SK-N-SH treated with all-trans-retinoic acid at 6 μM for 48 hours (cell line): ENCODE measurements at regions not wholly inside any gene's neighbourhood (a gene's known extent, or its start where the extent isn't known, plus 50 kb on each side); places are given as distances from the start of the nearest gene placed in this dataset.

Experiments used
- ARNTL ChIP-seq: fragments of 450-650 bp; formaldehyde crosslinking; IDR thresholded peaks from 2 replicates; pipeline ENCODE4 v1.5.0; 2020; ENCODE audit warnings: low read depth, mild to moderate bottlenecking, moderate library complexity, borderline replicate concordance
- CSRNP3 ChIP-seq: fragments of 250-450 bp; sonication (Bioruptor Pico); IDR thresholded peaks from 2 replicates; pipeline ENCODE4 v1.5.1; 2021; ENCODE audit warnings: mild to moderate bottlenecking, moderate library complexity
- GLIS3 ChIP-seq: fragments of 250-450 bp; sonication (Bioruptor Pico); IDR thresholded peaks from 2 replicates; pipeline ENCODE4 v1.5.0; 2020; ENCODE audit warnings: mild to moderate bottlenecking, moderate library complexity
- OSR1 ChIP-seq: fragments of 250-450 bp; sonication (Bioruptor Pico); IDR thresholded peaks from 2 replicates; pipeline ENCODE4 v1.8.0; 2022; ENCODE audit warnings: moderate library complexity, mild to moderate bottlenecking, inconsistent platforms
- PATZ1 ChIP-seq: fragments of 250-450 bp; sonication (Bioruptor Pico); IDR thresholded peaks from 2 replicates; pipeline ENCODE4 v1.8.0; 2020; ENCODE audit warnings: mild to moderate bottlenecking, moderate library complexity, borderline replicate concordance
- POU6F1 ChIP-seq: fragments of 250-450 bp; sonication (Bioruptor Pico); IDR thresholded peaks from 2 replicates; pipeline ENCODE4 v1.8.0; 2021; ENCODE audit warnings: low read depth, mild to moderate bottlenecking, moderate library complexity, borderline replicate concordance
- RARB ChIP-seq: fragments of 250-450 bp; sonication (Bioruptor Pico); IDR thresholded peaks from 2 replicates; pipeline ENCODE4 v1.8.0; 2021; ENCODE audit warnings: mild to moderate bottlenecking, moderate library complexity
- SNAI2 ChIP-seq: fragments of 250-450 bp; sonication (Bioruptor Pico); IDR thresholded peaks from 2 replicates; pipeline ENCODE4 v1.5.0; 2020; ENCODE audit warnings: mild to moderate bottlenecking, moderate library complexity
- TSHZ2 ChIP-seq: fragments of 250-450 bp; sonication (Bioruptor Pico); IDR thresholded peaks from 2 replicates; pipeline ENCODE4 v1.5.0; 2020; ENCODE audit warnings: mild to moderate bottlenecking, moderate library complexity
- ZC3H10 ChIP-seq: fragments of 250-450 bp; sonication (Bioruptor Pico); IDR thresholded peaks from 2 replicates; pipeline ENCODE4 v1.5.1; 2021; ENCODE audit warnings: mild to moderate bottlenecking, moderate library complexity
- ZFP30 ChIP-seq: fragments of 450-650 bp; formaldehyde crosslinking; IDR thresholded peaks from 2 replicates; pipeline ENCODE4 v1.5.0; 2022; ENCODE audit warnings: mild to moderate bottlenecking, moderate library complexity
- ZNF70 ChIP-seq: fragments of 450-650 bp; formaldehyde crosslinking; IDR thresholded peaks from 2 replicates; pipeline ENCODE4 v1.5.0; 2020; ENCODE audit warnings: mild to moderate bottlenecking, moderate library complexity

GRCh38 chr1:47510282-47510811, 72.5 kb downstream of the FOXD2 start:
- TF ChIP-seq PATZ1 (CRISPR knock-in tag) (no peak), OSR1 (no peak), CSRNP3 (CRISPR knock-in tag) (no peak), ZNF70 (no peak), RARB (no peak), ARNTL (no peak), GLIS3 (no peak), SNAI2 (CRISPR knock-in tag) (no peak), TSHZ2 (CRISPR knock-in tag) (no peak), POU6F1 (CRISPR knock-in tag) (no peak), ZFP30 (CRISPR knock-in tag) (no peak), ZC3H10 (no peak)
